Muscle of back (tissue), 3 donors: ENCODE measurements at regions not wholly inside any gene's neighbourhood (a gene's known extent, or its start where the extent isn't known, plus 50 kb on each side); places are given as distances from the start of the nearest gene placed in this dataset.
A peak's percentile ranks its signal among the peaks of the same experiment; 100 is the strongest.
"Not testable (repeated sequence)": the region's sequence is repeated elsewhere in the genome, so short reads cannot be mapped to it uniquely, and the experiment has no call there.

Source experiments
- DNase-seq, 3 donors: peaks; one replicate each; pipeline versions ENCODE4 v3.0.0 to v3.0.0-alpha.2; 2013

DNA sequence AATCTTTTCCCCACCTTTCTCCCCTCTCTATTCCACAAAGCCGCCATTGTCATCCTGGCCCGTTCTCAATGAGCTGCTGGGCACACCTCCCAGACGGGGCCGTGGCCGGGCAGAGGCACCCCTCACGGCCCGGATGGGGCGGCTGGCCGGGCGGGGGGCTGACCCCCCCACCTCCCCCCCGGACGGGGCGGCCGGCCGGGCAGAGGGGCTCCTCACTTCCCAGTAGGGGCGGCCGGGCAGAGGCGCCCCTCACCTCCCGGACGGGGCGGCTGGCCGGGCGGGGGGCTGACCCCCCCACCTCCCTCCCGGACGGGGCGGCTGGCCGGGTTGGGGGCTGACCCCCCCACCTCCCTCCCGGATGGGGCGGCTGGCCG, 85.6 kb downstream of the OR2B2 start:
- DNase-seq: not testable (repeated sequence)

DNA sequence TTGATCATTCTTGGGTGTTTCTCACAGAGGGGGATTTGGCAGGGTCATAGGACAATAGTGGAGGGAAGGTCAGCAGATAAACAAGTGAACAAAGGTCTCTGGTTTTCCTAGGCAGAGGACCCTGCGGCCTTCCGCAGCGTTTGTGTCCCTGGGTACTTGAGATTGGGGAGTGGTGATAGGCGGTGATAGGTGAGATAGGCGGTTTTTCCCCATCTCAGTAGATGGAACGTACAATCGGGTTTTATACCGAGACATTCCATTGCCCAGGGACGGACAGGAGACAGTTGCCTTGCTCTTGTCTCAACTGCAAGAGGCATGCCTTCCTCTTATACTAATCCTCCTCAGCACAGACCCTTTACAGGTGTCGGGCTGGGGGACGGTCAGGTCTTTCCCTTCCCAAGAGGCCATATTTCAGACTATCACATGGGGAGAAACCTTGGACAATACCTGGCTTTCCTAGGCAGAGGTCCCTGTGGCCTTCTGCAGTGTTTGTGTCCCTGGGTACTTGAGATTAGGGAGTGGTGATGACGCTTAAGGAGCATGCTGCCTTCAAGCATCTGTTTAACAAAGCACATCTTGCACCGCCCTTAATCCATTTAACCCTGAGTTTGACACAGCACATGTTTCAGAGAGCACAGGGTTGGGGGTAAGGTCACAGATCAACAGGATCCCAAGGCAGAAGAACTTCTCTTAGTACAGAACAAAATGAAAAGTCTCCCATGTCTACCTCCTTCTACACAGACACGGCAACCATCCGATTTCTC, 86.2 kb downstream of the OR2B2 start:
- DNase-seq: peak in 1 of 3 donors; percentile 35

DNA sequence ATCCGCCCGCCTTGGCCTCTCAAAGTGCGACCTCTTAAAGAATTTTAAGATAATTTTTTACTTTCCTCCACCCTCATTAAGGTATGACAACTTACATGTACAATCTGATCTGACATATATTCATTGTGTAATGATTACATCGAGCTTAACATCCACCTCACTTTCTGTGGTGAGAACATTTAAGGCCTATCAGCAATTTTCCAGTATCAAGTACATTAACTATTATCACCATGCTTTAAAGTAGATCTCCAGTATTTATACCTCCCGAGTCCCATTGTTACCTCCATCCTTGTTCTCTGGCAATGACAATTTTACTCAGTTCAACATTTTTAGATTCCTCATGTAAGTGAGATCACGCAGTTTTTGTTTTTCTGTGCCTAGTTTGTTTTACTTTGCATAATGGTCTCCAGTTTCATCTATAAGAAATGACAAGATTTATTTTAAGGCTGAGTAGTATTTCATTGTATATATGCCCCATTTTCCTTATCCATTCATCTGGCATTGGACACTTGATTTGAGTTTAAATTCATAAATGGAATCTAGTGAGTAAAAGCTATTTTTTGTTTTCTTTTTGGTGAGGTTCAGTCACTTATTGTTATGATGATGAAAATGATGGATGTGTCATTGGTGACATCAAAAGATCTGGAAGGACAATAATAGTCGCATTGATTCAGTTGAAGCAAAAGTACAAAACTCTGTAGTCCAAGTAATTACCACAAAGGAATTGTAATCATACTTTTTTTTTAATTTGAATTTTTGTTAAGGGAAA, 87.0 kb downstream of the OR2B2 start:
- DNase-seq: peak in 1 of 3 donors; percentile 63

DNA sequence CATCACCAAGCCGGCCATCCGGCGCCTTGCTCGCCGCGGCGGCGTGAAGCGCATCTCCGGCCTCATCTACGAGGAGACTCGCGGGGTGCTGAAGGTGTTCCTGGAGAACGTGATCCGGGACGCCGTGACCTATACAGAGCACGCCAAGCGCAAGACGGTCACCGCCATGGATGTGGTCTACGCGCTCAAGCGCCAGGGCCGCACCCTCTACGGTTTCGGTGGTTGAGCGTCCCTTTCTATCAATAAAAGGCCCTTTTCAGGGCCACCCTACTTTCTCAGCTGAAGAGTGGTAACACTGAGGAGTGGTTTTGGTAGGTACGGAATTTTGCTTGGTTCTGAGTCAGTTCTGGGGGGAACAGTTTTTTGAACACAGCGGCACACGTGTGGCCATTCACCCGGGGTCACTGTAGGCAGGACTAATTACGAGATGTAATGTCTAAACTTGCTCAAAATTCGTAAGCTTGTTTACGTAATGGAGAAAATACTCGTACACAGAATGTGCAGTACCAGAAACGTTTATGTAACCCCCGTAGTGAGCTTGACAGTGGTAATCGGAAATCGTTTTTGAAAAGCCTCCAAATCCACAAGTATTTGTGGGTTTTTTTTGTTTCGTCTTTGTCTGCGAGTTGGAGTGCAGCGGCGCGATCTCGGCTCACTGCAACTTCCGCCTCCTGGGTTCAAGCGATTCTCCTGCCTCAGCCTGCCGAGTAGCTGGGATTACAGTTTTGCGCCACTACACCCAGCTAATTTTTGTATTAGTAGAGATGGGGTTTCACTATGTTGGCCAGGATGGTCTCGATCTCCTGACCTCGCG, 87.8 kb downstream of the OR2B2 start:
- peak; percentile 59 to 86 (median 77) for DNase-seq

DNA sequence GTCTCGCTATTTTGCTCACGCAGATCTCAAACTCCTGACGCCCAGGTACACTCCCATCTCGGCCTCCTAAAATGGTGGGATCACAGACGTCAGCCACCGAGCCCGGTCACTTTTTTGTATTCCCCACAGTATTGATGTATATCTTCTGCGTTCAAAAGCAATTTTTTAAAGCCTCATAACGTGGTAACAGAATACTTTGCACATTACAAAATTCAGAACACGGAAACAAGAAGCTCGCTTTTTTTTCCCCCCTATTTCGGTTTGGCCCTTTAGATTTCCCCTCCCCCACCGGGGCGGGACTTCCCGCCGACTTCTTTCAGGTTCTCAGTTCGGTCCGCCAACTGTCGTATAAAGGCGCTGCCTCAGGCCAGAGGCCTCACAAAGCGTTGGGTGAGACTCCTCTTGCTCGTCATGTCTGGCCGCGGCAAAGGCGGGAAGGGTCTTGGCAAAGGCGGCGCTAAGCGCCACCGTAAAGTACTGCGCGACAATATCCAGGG, 88.4 kb downstream of the OR2B2 start:
- DNase-seq: peak; percentile 55 to 90 (median 74)

DNA sequence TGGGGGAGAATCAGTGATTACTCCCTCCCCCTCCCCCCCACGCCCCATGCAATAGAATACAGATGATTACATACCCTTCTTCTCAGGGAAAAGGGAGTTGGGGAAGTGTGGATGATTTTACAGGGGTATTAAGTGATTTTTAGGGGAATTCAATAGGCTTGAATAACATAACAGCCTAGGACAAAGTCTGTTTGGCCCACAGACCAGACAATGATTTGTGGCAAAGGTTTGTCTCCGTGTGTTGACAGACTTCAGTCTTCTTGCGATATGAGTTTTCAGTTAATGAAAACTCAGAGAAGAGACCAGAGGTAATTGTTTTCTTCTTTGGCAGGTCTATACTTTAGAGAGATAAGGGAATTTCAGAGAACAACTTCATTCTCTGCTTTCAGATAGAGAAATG, 95.3 kb downstream of the OR2B2 start:
- DNase-seq: no peak

DNA sequence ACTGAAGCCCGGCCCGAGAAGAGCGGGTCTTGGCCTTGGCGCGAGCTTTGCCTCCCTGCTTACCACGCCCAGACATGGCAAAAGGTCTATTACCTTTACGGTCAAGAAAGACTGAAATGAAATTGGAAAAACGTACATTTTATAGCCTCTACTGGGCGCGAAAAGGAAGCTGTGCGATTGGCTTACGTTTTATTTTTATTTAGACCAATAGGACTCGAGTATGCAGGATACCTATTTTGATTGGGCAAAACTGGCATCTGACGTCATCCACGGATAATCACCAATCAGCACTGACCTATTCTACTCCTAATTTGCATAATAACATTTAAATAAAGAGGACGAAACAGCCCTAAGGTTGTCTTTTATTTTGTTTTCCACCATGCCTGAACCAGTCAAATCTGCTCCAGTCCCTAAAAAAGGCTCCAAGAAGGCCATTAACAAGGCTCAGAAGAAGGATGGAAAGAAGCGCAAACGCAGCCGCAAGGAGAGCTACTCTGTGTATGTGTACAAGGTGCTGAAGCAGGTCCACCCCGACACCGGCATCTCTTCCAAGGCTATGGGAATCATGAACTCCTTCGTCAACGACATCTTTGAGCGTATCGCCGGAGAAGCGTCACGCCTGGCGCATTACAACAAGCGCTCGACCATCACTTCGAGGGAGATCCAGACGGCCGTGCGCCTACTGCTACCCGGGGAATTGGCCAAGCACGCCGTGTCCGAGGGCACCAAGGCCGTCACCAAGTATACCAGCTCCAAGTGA, 97.4 kb downstream of the OR2B2 start:
- peak; percentile 94 to 97 (median 97) for DNase-seq

DNA sequence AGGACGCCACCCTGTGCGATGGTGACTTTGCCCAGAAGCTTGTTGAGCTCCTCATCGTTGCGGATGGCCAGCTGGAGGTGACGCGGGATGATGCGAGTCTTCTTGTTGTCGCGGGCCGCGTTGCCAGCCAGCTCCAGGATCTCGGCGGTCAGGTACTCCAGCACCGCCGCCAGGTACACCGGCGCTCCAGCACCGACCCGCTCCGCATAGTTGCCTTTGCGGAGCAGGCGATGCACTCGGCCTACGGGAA, 97.9 kb downstream of the OR2B2 start:
- DNase-seq: not testable (repeated sequence)

DNA sequence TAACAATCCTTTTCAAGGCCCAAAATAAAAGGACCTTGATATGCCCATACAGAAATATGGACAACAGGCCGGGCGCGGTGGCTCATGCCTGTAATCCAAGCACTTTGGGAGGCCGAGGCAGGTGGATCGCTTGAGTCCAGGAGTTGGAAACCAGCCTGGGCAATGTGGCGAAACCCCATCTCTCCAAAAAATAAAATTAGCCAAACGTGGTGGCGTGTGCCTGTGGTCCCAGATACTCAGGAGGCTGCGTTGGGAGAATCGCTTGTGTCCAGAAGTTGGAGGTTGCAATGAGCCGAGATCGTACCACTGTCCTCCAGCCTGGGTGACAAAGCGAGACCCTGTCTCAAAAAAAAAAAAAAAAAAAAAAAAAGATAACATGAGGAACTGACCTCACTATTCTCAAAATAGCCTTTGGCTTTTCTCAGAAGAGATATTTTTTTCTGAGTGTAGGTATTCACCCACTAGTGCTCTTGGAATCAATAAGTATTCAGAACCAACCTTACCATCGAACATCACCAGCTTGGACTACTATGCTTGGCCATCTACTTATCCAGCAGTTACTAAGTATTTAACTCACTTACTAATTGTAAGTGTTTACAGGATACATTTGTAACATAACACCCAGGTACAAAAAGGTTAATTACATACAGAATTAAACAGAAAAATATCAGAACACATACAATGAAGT, 99.2 kb downstream of the OR2B2 start:
- DNase-seq: no peak

DNA sequence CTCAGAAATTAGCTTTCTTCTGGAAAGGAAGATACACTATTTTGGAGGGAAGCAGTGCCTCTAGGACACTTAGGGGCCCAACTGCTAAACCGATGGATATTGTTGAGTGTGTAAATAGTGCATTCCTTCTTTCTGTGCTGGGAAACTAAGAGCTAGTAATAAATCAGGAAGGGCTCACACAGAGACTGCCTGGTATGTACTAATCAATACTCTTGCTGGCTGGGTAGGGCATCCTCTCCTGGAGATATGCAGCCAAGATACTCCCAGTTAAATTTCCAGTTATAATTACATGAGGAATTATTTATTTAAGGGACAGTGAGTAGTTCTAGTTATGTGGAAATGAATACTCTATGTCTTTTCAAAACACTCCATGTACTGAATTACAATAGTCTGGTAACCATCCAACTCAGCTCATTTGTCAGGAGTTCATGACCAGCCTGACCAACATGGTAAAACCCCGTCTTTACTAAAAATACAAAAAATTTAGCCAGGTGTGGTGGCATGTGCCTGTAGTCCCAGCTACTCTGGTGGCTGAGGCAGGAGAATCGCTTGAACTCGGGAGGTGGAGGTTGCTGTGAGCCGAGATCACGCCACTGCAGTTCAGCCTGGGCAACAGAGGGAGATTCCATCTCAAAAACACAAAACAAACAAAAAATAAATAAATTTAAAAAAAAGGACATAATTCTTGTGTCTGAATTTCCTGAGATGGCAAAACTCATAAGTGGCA, 100.0 kb downstream of the OR2B2 start:
- no peak for DNase-seq

DNA sequence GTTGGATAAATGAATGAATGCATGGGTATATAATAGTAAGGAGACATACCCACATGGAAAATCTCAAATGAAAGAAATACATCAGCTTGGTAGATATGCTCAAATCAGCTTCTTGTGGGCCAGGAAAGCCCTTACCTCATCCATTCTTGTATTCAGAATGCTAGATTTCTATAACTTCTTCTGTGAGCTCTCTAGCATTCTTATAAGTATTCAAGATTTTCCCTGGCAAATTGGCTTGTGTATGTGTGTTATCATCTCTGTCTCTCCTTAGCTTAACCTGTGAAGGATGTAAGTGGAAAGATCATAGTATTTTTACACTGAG, 100.8 kb downstream of the OR2B2 start:
- no peak for DNase-seq

DNA sequence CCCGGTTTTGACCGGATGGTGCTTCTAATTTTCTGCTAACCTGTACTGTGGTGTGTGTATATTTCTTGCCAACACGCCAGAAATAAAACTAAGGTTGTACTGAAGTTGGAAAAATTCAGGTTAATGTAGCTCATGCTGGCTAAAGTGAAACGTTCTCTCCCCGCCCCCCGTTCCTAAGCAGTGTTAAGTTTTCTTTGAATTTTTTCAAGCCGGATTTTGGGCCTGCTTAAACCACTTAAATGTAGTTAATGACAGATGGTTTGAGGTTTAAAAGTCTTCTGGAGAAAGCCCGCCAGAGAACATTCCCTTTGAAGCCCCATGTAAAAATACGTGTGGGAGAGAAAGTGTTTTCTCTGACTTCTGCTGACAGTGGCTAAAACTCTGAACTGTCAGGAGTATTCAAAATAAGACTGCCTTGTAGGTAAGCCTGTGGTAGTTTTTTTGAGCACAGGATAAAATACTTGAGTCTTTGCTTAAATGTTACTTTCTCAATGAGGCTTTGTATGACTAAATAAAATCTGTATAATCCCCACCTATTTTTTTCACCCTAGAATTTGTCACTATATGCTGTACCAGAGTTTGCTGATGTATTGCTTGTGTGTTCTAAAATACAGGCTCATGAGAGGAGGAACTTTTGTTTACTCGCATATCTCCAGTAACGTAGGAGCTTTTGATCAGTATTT, 101.3 kb downstream of the OR2B2 start:
- peak in 2 of 3 donors; percentile 14 to 36 for DNase-seq

DNA sequence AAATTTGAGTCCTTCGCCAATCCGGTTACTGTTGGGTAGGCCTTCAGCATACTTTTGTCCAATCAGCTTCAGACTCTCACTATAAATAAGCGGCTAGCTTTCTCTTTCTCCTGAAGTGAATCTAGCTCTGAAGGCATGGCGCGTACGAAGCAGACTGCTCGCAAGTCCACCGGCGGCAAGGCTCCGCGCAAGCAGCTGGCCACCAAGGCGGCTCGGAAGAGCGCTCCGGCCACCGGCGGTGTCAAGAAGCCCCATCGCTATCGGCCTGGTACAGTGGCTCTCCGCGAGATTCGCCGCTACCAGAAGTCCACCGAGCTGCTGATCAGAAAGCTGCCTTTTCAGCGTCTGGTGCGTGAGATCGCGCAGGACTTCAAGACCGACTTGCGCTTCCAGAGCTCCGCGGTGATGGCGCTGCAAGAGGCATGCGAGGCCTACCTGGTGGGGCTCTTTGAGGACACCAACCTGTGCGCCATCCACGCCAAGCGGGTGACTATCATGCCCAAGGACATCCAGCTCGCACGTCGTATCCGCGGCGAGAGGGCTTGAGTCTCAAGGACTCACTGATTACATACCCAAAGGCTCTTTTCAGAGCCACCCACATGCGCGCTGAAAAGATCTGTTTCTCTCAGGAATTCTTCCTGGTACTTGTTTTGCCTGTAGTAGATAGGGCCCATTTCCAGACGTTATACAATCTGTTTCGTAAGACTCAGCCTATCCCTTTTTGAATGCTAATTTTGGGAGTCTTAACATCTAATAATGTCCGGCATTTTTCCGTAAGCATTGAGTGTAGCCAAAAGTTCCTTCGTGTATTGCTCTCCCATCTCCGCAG, 102.0 kb downstream of the OR2B2 start:
- peak; percentile 96 to 98 (median 97) for DNase-seq

DNA sequence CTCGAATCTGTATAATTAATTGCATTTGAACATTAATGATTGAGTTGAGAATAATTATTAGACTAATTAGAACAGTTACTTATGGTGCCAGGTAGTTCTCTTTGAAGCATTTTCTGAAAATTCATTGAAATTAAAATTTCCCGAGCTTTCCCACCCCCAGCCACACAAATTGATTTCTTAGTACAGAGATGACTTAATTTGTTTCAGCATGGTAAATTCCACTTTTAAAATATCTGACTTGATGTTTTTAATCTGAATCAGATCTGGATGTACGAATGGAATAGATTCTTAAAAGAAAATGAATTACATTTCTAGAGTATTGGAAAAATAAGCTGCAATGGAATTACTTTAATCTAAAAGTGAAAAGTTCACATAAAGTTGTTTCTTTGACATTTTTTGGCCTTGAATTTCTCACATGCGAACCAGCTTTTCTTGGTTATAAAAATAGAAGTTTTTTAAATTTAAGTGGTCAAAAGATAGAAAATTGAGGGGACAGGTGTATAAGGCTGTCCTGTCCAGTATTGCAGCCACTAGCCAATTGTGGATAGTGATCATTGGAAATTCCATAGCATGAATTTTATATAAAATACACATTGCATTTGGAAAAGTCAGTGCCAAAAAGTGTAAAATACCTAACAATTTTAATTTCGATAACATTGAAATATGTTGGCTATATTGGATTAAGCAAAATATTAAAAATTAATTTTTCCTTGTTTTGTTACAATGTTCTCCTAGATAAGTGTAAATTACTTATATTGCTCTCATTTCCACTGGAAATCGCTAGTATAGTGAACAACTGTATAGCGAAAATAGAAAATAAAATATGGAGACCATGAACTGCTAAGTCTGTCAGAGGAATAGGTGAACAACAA, 102.9 kb downstream of the OR2B2 start:
- DNase-seq: no peak

DNA sequence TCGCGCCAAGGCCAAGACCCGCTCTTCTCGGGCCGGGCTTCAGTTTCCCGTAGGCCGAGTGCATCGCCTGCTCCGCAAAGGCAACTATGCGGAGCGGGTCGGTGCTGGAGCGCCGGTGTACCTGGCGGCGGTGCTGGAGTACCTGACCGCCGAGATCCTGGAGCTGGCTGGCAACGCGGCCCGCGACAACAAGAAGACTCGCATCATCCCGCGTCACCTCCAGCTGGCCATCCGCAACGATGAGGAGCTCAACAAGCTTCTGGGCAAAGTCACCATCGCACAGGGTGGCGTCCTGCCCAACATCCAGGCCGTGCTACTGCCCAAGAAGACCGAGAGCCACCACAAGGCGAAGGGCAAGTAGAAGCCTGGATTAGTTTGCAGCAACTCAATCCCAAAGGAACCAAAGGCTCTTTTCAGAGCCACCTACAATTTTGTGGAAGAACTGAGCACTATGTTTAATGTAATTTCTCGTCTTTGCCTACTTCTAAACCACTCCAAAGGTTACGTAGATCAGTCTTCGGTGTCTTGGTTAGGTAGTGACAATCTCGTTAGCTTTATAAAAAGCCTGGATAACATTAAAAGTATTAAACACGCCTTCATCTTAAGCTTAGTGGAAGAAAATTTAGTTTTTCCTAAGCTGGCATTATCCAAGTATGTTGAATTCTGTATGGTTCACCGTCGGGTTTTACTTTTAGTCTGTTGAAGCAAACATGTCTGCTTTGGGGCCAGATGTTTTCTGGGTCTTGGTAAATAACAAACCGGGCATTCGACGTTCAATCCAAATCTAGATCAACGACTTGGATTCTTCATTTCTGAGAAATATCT, 103.7 kb downstream of the OR2B2 start:
- peak in 2 of 3 donors; percentile 21 to 80 for DNase-seq

DNA sequence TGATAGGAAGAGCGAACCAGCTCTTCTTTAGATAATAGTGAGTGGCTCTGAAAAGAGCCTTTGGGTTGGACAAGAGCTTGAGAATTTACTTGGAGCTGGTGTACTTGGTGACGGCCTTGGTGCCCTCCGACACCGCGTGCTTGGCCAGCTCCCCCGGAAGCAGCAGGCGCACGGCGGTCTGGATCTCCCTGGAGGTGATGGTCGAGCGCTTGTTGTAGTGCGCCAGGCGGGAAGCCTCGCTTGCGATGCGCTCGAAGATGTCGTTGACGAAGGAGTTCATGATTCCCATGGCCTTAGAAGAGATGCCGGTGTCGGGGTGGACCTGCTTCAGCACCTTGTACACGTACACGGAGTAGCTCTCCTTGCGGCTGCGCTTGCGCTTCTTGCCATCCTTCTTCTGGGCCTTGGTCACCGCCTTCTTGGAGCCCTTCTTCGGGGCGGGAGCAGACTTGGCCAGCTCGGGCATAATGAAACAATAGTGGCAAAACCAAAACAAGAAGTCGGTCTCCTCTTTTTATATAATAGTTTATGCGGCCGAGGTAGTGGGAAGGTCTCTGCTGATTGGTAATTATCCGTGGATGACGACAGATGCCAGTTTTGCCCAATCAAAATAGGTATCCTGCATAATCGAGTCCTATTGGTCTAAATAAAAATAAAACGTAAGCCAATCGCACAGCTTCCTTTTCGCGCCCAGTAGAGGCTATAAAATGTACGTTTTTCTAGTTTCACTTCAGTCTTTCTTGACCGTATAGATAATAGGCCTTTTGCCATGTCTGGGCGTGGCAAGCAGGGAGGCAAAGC, 104.6 kb downstream of the OR2B2 start:
- peak; percentile 94 to 97 (median 97) for DNase-seq
